ENCODE measurements at regions not wholly inside any gene's neighbourhood (a gene's known extent, or its start where the extent isn't known, plus 50 kb on each side); places are given as distances from the start of the nearest gene placed in this dataset.

GRCh38 chr5:124477577-124477976 lies 268.9 kb downstream of the ZNF608 start:
- no peak for DNase-seq (ENCODE audit: low read depth in 4 of 4, low spot score in 3 of 4)

DNA sequence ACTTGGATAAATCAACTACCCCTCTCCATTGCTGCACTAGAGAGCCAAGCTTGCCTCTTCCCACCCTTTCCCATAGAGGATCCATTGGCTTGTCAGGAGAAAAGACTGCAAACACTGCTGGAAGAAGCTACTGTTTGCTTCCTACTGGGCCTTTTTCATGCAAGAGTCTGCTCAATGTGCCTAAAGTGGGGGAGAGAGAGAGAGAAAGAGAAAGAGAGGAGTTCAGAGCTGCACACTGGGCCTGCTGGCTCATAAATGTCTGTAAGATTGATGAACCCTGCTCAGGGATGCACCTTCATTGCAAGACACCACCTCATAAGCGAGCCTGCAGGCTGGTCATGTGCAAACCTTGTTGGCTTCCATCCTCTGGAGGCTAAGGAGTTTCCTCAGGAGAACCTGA lies 269.4 kb downstream of the ZNF608 start:
- DNase-seq (ENCODE audit: low read depth in 4 of 4, low spot score in 3 of 4) = no peak

GRCh38 chr5:124474528-124475215 lies 271.8 kb downstream of the ZNF608 start:
- no peak for DNase-seq (ENCODE audit: low read depth in 4 of 4, low spot score in 3 of 4)

DNA sequence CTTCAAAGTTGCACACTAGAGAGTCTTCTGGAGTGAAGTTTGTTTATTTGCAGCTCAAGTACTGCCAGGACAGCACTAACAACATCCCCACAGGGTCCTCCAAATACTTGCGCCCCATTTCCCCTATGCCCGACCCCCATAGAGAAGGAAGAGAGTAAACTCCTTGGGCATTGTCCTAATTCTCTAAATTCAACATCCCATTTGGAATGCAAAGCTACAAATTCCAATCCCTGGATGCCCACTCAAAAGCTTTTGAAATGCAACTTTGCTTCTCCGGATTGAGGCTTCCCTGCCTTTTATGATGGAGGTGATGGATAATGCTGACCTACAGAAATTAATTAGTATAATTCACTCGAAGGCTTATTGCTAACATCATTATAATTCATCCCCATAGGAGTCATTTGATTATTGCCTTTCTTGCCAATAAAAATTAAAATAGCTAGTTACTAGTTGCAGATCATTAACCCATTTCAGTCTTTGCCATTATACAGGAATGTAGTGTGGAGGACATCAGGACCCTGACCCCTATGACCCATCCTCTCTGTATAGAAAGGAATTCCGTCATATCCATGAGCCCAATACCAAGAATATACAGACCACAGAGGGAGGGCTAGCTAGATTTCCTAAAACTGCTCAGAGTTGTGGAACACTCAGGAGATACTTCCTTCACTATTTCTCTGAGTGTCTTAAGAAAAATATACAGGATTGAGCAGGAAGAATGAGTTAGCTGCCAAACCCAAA lies 277.6 kb downstream of the ZNF608 start:
- DNase-seq (ENCODE audit: low read depth in 4 of 4, low spot score in 3 of 4) = no peak

- DNase-seq (ENCODE audit: low read depth in 4 of 4, low spot score in 3 of 4) = no peak
These were observed 278.7 kb downstream of the ZNF608 start for GRCh38 chr5:124467745-124468144.

DNA sequence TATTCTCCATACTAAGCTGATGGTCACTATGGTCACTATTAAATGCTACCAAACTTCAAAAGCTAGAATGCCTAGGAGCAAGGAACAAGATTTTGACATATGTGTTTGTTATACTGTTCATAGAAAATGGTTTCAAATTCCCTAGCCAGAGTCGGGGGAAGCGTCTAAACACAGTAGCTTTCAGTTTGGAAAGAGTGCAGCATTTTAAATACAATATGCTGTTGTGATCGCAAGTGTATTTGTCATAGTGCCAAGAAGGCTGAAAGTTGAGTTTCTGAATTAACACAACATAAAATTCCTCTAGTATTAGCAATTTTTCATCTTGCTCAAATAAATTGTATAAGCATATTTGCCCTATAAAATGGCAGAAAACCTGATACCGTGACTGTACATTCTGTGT lies 280.4 kb downstream of the ZNF608 start:
- DNase-seq (ENCODE audit: low read depth in 4 of 4, low spot score in 3 of 4) = no peak

GRCh38 chr5:124463851-124464250 lies 282.6 kb downstream of the ZNF608 start:
- DNase-seq (ENCODE audit: low read depth in 4 of 4, low spot score in 3 of 4) = no peak

- DNase-seq (ENCODE audit: low read depth in 4 of 4, low spot score in 3 of 4) = no peak
These were observed 283.7 kb downstream of the ZNF608 start for GRCh38 chr5:124462751-124463150.

DNA sequence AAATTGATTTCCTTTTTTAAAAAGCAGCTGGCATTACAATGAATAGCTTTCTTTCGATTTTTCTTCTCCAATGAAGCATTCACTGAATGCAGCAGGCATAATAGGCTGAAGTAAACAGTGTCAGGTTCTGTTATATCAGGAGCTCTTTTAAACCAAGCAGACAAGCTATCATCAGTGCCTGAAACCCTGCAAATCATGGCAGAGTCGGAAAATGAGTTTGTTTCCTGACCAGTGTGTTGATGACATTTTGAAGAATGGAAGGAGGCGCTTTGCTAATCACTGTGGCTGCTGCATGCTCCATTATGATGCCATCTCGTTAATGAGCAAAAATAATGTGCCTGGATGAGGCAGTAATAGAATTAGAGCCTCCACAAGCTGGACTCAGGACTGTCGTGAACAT lies 284.5 kb downstream of the ZNF608 start:
- DNase-seq (ENCODE audit: low read depth in 4 of 4, low spot score in 3 of 4) = no peak

GRCh38 chr5:124461157-124461556 lies 285.3 kb downstream of the ZNF608 start:
- no peak for DNase-seq (ENCODE audit: low read depth in 4 of 4, low spot score in 3 of 4)

GRCh38 chr5:124460642-124461041 lies 285.8 kb downstream of the ZNF608 start:
- no peak for DNase-seq (ENCODE audit: low read depth in 4 of 4, low spot score in 3 of 4)

DNA sequence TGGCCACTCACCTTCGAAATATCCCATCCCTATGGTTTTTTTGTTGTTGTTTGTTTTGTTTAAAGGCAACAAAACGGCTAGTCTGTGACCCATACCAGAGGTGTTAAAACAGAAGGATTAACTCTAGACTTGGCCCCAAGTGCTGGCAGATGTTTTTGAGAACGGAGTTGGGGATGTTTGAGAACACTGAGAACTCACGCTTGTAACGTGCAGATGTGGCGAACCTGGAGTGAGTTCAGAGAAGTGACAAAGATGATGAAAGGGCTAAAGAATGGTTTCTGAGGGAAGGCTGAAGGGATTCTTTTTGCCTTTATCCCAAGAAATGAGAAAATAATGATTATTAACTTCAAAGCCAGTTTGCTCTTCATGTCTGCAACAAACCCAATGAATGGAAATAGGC lies 286.5 kb downstream of the ZNF608 start:
- DNase-seq (ENCODE audit: low read depth in 4 of 4, low spot score in 3 of 4) = no peak

GRCh38 chr5:124457901-124458300 lies 288.5 kb downstream of the ZNF608 start:
- DNase-seq (ENCODE audit: low read depth in 4 of 4, low spot score in 3 of 4) = no peak

GRCh38 chr5:124457101-124457500 lies 289.3 kb downstream of the ZNF608 start:
- no peak for DNase-seq (ENCODE audit: low read depth in 4 of 4, low spot score in 3 of 4)

GRCh38 chr5:124456249-124456648 lies 290.2 kb downstream of the ZNF608 start:
- no peak for DNase-seq (ENCODE audit: low read depth in 4 of 4, low spot score in 3 of 4)

DNA sequence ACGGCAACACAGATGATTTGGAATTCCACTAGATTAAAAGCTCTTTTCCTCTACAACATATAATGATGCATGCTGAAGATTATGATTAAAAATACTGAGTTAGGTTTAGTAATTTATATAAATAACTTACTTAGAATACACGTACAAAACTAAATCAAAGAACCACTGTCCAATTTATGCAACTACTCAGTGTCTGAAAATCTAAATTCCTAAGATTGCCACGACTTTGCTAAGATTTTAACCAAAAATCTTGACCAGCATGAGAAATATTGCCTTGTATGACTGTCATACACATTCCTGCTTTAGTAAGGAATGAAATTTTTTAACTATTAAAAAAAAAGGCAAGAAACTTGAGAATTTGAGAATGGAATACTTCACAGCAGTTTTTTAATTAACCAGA lies 292.4 kb downstream of the ZNF608 start:
- no peak for DNase-seq (ENCODE audit: low read depth in 4 of 4, low spot score in 3 of 4)

DNA sequence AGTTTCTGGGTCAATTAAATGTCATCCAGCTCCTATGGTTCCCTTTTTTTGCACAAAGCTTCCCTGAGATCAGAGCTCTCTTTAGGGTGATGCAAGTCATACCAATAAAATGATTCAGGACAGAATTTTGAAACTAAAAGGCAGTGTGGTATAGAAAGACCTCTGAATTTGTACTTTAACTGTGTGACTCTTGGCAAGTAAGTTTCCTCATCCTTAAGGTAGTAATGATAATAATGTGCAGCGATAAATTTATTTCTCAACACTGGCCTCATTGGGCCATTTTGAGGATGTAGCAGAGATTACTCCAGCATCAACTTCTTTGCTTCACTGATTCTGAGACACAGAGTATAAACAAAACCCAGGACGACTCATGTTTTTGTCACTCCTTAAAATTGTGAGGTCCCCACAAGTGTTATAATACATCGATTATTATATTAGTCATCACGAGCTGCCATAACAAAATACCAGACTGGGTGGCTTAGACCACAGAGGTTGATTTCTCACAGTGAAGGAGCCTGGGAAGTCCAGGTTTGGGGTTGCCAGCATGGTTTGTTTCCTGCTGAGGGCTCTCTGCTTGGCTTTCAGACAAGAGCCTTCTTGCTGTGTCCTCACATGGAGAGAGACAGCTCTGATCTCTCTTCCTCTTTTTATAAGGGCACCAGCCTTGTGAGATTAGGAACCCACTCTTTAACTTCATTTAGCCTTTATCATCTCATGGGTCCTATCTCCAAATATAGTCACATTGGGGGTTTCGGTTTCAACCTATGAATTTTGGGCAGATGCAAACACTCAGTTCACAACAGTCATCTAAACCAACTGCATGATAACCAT lies 293.0 kb downstream of the ZNF608 start:
- DNase-seq (ENCODE audit: low read depth in 4 of 4, low spot score in 3 of 4) = no peak

GRCh38 chr5:124452412-124452811 lies 294.0 kb downstream of the ZNF608 start:
- DNase-seq (ENCODE audit: low read depth in 4 of 4, low spot score in 3 of 4) = no peak

DNA sequence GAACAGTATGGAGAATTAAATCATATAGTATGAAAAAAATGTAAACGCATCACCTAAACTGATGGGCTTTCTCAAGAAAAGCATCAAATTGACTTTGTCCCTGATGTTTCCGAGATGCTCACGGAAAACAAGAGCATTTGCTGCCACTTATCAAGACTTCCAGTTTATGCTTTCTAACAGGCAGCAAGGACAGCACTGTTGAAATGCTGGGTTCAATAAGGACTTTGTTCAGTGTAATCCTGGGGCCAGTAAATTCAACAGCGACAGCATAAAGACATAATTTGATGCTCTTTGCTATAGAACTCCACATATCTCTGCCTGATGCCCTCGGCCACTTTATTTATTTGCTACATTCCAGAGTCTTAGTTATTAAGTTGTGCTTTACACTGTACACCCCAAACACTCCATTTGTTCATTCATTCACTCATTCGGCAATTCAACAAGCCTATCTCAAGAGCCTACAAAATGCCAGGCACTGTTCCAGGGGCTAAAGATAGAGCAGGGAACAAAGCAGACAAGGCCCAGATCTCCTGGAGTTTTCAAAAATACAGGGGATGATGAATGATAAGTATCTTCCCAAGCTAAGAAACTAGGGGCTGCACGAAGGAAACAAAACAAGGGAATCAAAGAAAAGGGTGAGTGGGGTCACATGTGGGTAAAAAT lies 294.6 kb downstream of the ZNF608 start:
- no peak for DNase-seq (ENCODE audit: low read depth in 4 of 4, low spot score in 3 of 4)

- DNase-seq (ENCODE audit: low read depth in 4 of 4, low spot score in 3 of 4) = no peak
These were observed 300.3 kb downstream of the ZNF608 start for GRCh38 chr5:124446120-124446519.

GRCh38 chr5:124445070-124445619 lies 301.3 kb downstream of the ZNF608 start:
- DNase-seq (ENCODE audit: low read depth in 4 of 4, low spot score in 3 of 4) = no peak

All from right renal pelvis (tissue), 4 donors.